HG03565 (cell line): ENCODE measurements at regions not wholly inside any gene's neighbourhood (a gene's known extent, or its start where the extent isn't known, plus 50 kb on each side); places are given as distances from the start of the nearest gene placed in this dataset.

ENCODE experiments used
- ATAC-seq: cut with Tn5 transposase; IDR thresholded peaks from one replicate; pipeline ENCODE4 v1.9.1; 2021; ENCODE audit warnings: mild to moderate bottlenecking, moderate library complexity; ENCODE audit not compliant: unreplicated experiment

- ATAC-seq = no peak
Measured at GRCh38 chr4:160877087-160877790, 1286.6 kb downstream of the FSTL5 start.

DNA sequence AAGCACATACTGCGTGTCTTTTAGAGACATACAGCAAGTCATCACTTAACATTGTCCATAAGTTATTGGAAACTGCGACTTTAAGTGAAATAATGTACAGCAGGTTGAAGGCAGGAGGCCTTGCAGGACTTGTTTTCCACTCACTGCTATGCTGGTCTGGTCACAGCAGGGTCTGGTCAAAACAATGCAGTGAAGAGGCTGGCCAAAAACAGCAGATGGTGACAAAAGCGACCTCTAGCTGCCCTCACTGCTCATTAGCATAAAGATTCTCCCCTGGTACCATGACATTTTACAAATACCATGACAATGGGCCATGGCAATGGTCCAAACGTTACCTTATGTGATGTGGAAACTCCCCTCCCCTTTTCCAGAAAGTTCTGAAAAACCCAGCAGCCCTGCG, 1283.6 kb downstream of the FSTL5 start:
- no peak for ATAC-seq

DNA sequence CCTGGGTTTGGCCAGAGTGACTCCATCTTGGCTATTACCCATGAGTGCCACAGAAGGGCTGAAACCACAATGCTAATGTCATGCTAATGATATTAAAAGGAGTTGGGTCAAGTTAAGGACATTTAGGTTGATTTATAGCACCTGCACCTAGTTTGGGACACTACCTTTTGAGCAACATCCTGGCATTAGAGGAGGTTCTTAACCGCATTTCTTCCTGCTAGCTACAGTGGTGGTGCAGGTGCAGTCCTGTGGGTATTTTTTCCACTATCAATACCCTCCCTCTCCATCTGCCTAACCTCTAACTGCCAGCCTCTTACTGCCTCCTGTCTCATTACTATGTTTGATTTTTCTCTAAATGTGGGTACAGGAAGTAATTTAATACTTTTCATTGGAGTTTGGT, 1276.1 kb downstream of the FSTL5 start:
- no peak for ATAC-seq

DNA sequence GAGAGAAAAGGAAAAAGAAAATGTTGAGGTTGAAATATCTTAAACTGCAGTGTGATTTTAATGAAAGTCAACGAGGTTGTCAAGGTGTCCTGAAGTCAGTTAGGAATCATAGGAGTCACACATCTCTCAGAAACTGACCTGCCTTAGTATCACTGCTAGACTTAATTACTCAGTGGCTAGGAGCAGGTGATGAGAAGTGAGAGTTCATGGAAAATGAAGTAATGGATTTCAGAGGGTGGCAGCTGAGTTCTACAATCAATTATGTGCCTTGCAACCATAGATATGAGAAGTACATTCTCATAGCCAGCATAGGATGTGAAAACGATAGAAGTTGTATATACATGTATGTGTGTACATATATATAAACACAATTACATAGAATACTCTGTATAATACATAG, 1269.7 kb downstream of the FSTL5 start:
- no peak for ATAC-seq

DNA sequence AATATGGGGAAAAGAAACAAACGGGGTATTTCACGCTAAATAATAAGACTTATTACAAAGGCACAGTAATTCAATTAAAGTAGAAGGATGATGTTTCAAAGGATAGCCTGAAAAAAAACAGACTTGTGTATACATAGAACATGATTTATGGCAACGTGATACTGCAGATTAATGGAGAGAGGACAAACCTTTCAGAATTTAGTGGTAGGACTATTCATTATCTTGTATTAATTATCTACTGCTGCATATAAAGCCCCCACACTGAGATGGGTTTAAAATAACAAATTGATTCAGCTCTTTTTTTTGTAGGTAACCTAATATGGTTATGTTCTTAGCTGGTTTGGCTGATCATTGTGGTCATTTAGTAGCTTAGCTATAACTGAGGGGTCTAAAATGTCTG, 1269.0 kb downstream of the FSTL5 start:
- ATAC-seq = no peak

- ATAC-seq = no peak
Measured at GRCh38 chr4:160927311-160927710, 1236.5 kb downstream of the FSTL5 start.

DNA sequence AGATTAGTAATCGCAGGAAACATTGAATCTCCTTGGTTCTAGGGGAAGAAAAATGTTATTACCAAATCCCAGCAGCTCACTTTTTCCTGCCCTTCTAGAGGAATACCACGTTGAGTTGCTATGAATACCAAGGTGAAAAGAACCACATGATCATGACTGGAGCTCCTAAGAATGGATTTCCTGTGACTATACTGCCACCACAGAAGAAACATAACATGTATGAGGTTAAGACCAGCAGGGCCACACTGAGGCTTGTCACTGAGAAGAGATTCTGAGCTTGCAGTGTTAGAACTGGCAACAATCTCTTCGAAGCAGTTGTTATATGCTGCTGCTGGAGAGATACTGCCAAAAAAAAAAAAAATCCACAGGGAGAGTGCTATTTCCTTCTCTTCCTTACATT, 1235.3 kb downstream of the FSTL5 start:
- no peak for ATAC-seq

- no peak for ATAC-seq
Measured at GRCh38 chr4:160947653-160948052, 1216.1 kb downstream of the FSTL5 start.

DNA sequence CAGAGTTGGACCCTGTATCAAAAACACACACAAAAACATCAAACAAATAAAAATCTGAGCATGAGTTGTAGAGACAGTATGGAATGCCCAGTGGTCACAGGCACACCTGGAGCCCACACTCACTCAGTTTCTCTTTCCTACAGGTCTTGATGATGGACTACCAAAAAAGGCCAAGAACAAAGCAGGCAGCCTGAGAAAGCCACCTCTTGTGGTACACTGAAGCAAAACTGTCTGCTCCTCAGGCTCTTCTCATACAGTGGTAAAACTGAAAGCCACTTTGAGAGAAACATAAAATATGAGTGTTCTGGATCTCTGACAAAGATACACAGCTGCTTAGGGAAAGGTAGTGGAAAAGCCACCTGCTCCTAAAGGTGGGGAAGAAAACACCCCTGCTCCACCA, 1206.9 kb downstream of the FSTL5 start:
- no peak for ATAC-seq

- ATAC-seq = no peak
Measured at GRCh38 chr4:160969925-160970324, 1193.9 kb downstream of the FSTL5 start.

DNA sequence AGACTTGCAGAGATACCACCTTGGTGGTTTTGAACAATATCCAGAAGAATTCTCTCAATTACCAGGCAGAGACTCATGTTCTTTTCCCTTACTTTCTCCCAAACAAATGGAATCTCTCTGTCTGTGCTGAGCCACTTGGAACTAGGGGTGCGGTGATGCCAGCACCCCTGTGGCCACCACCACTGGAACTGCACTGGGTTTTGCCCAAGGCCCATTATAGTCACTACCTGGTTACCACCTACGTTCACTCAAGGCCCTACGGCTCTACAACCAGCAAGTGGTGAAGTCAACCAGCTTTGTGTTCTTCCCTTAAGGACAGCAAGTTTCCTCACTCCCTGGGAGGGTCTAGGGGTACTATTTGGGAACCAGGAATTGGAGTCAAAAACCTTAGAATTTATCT, 1183.7 kb downstream of the FSTL5 start:
- no peak for ATAC-seq

DNA sequence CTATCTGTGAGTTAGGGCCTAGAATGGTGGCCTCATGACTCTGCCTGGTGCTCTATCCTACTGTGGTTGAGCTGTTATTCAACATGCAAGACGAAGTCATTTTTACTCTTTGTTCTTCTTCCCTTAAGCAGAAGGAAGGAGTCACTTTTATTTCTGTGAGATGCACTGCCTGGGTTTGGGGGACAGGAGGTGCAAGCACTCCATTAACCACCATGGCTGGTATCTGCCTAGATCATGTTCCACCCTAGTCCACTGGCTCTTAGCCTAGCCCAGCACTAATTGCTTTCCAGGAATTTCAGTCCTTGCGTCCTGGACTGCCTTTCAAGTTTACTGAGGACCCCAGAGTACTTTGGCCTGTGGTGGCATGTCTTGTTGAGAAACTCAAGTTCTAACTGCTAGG, 1182.7 kb downstream of the FSTL5 start:
- no peak for ATAC-seq

DNA sequence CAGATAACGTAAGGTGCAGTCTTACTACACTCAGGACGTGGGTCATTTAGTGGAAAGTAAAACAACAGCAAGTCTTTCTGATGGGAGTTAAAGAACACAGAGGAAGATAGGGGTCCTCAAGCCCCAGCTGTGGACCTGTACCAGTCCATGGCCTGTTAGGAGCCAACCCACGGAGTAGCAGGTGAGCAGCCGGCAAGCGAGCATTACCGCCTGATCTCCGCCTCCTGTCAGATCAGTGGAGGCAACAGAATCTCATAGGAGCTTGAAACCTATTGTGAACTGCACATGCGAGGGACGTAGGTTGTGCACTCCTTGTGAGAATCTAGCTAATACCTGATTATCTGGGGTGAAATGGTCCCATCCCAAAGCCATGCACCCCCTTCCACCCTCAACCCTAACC, 1180.8 kb downstream of the FSTL5 start:
- ATAC-seq = no peak

GRCh38 chr4:161002386-161002785, 1161.4 kb downstream of the FSTL5 start:
- ATAC-seq = no peak

DNA sequence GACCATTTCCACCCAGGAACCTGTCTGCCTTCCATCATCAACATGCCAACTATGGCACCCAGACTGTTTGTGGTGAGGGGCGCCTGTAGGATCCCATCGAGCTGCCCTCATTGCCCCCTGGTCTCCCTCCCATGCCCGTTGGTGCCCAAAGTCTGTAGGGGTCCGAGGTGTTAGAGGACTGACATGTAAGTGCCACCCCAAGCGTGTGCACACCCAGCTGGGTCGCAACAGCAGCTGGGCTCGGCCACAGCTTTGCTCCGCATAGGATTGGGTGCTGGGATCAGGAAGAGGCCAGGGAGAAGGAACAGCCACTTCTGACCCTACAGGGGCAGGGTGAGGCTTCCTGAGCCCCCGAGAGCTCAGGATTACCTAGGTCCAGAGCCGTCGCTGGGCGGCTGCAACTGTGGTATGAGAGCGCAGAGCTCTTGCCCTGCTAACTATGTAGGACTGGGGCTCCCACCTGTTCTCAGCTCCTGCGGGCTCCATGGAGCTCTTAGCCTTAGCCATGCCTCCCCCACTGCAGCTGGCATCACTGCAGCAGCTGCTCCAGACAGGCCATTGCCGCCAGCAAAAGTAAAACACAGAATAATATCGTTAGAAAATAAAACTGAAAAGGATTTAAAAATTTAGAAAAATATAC, 1160.3 kb downstream of the FSTL5 start:
- no peak for ATAC-seq

DNA sequence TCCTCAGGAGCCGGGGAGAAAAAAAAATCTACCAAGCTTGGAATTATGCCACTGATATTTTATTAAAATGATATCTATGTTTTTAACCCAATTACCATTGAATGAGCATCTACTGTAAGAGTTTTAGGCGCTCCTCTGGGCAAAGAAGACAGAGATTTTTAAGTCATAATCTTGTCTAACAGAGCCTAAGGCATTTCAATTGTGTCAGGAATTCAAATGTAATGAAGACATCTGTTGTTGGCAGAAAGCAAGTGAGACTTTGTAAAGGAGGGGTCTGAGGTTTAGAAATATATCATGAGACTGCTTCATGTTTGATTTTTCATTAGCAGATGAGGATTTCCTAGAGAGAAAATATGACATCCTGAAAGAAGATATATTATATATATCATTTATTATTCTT, 1158.1 kb downstream of the FSTL5 start:
- ATAC-seq = no peak

GRCh38 chr4:161008527-161008926, 1155.3 kb downstream of the FSTL5 start:
- no peak for ATAC-seq

- ATAC-seq = no peak
Measured at GRCh38 chr4:161010227-161010626, 1153.6 kb downstream of the FSTL5 start.
